Sigmoid colon (tissue), 4 donors: ENCODE measurements at regions not wholly inside any gene's neighbourhood (a gene's known extent, or its start where the extent isn't known, plus 50 kb on each side); places are given as distances from the start of the nearest gene placed in this dataset.

ENCODE experiments used
- EP300 ChIP-seq, 4 donors: sonication (generic); formaldehyde crosslinking; IDR thresholded peaks; one replicate each; pipeline ENCODE4 v1.6.1; 2017; ENCODE audit warnings: antibody characterized with exemption in 4 of 4
- POLR2A ChIP-seq, 2 donors: fragments of 450-650 bp; IDR thresholded peaks; one replicate each; pipeline ENCODE4 v1.6.1; 2016; ENCODE audit warnings: antibody characterized with exemption in 2 of 2, mild to moderate bottlenecking in 2 of 2, moderate library complexity in 2 of 2
- POLR2AphosphoS5 ChIP-seq, 4 donors: sonication (generic); formaldehyde crosslinking; IDR thresholded peaks; one replicate each; pipeline ENCODE4 v1.6.1; 2017; ENCODE audit warnings: antibody characterized with exemption in 4 of 4
- TF ChIP-seq, protein P1 (sequence below), 4 experiments: fragments of 450-650 bp in 3 of 4; fragments of 200-600 bp in 1 of 4; IDR thresholded peaks; one replicate each; pipeline ENCODE4 v1.5.1; 2016 to 2019; ENCODE audit warnings: antibody characterized with exemption in 4 of 4, mild to moderate bottlenecking in 3 of 4, moderate library complexity in 2 of 4

DNA sequence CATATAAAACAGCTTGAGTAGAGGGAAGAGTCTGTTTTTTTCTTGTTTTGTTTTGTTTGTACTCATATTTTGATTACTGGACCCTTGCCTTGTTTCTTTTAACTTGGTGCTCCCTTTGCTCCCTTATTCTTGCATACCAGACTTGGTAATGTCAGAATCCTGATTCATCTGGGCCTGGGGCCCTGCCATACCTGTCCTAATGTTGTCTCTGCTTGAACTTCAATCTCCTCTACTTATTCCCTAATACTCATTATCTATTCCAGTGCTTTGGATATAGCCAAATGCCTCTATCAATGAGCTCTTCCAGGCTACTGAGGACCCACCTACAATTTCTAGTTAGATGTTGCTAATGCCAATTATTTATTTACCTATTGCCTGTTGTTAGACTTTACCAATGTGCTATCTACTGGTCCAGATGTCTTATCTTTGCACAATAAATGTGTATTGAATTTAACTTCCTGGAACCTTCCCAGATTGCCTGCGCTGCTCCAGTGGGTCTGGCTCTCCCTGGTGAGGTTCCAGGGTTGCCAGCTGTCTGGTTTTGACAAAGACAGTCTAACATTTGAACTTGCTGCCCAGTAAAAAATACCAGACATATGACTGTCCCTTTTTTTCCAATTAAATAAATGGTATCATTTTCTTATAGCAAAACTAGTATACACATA lies 64.4 kb upstream of the ACSL4 start:
- TF ChIP-seq, protein P1, sequence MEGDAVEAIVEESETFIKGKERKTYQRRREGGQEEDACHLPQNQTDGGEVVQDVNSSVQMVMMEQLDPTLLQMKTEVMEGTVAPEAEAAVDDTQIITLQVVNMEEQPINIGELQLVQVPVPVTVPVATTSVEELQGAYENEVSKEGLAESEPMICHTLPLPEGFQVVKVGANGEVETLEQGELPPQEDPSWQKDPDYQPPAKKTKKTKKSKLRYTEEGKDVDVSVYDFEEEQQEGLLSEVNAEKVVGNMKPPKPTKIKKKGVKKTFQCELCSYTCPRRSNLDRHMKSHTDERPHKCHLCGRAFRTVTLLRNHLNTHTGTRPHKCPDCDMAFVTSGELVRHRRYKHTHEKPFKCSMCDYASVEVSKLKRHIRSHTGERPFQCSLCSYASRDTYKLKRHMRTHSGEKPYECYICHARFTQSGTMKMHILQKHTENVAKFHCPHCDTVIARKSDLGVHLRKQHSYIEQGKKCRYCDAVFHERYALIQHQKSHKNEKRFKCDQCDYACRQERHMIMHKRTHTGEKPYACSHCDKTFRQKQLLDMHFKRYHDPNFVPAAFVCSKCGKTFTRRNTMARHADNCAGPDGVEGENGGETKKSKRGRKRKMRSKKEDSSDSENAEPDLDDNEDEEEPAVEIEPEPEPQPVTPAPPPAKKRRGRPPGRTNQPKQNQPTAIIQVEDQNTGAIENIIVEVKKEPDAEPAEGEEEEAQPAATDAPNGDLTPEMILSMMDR (IDR thresholded peaks at IDR 0.05), result no peak
- TF ChIP-seq EP300 (IDR thresholded peaks at IDR 0.05) (no peak), POLR2A (IDR thresholded peaks at IDR 0.05) (no peak), POLR2AphosphoS5 (IDR thresholded peaks at IDR 0.05) (no peak)
